Chondrocyte (in vitro differentiated cells): ENCODE measurements at regions not wholly inside any gene's neighbourhood (a gene's known extent, or its start where the extent isn't known, plus 50 kb on each side); places are given as distances from the start of the nearest gene placed in this dataset.

Experiments
- DNase-seq: peaks from one replicate; pipeline ENCODE4 v3.0.0; 2021; ENCODE audit warnings: mixed read lengths, low spot score
- H3K27ac Mint-ChIP-seq: one replicate; pipeline ENCODE4 v1.8.0; 2021; ENCODE audit warnings: mild to moderate bottlenecking, moderate library complexity, mixed read lengths; ENCODE audit not compliant: unreplicated experiment
- H3K27me3 Mint-ChIP-seq: 2 replicates; pipeline ENCODE4 v1.8.0; 2021; ENCODE audit warnings: low read depth, mixed read lengths
- H3K36me3 Mint-ChIP-seq: 2 replicates; pipeline ENCODE4 v1.8.0; 2021; ENCODE audit warnings: low read depth, mixed read lengths
- H3K4me1 Mint-ChIP-seq: 2 replicates; pipeline ENCODE4 v1.8.0; 2021; ENCODE audit warnings: low read depth, mild to moderate bottlenecking, mixed read lengths
- H3K4me3 Mint-ChIP-seq: one replicate; pipeline ENCODE4 v1.8.0; 2021; ENCODE audit warnings: mild to moderate bottlenecking, moderate library complexity, mixed read lengths; ENCODE audit not compliant: unreplicated experiment
- H3K9me3 Mint-ChIP-seq: 2 replicates; pipeline ENCODE4 v1.8.0; 2021; ENCODE audit warnings: low read depth, mixed read lengths
- TF ChIP-seq, protein P1 (sequence below): fragments of 200-600 bp; sonication (generic); IDR thresholded peaks from 2 replicates; pipeline ENCODE4 v1.5.0; 2021; ENCODE audit warnings: antibody characterized with exemption, mild to moderate bottlenecking, moderate library complexity

DNA sequence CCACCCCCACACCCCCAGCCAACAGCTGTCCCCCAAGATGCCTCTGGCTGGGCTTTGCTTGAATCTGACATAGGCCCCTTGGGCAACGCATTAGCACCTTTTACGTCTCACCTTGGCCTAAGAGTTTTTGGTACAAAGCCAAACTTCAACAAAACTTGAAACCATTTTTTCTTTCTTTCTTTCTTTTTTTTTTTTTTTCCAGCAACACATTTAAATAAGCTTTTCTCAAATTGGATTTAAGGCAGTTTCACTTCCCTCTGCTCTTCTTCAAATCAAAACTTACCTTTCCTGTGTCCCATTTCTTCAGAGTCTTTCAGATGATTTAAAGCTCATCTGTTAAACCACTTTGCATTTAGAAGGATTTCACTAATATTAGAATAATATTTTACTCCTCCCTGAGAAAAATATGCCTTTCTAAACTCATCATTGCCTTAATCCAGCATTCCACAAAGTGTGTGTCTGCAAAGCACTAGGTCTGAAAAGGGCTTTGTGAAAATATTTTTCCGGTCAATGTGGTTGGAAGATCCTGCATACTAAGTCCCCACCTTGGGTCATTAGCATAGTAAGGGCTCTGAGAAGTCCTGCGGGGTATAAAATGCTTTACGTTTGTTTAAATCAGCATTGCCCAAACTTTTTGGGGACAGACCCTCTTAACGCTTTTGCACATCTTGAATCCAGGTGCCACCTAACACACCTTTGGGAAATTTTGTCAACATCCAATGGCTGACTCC, 217.0 kb downstream of the TLE3 start:
- peaks cover 4% of the 10 kb centered on the region for H3K9me3 Mint-ChIP-seq
- no peak for DNase-seq
- peaks cover 4% of the 10 kb centered on the region for H3K36me3 Mint-ChIP-seq
- TF ChIP-seq, protein P1, sequence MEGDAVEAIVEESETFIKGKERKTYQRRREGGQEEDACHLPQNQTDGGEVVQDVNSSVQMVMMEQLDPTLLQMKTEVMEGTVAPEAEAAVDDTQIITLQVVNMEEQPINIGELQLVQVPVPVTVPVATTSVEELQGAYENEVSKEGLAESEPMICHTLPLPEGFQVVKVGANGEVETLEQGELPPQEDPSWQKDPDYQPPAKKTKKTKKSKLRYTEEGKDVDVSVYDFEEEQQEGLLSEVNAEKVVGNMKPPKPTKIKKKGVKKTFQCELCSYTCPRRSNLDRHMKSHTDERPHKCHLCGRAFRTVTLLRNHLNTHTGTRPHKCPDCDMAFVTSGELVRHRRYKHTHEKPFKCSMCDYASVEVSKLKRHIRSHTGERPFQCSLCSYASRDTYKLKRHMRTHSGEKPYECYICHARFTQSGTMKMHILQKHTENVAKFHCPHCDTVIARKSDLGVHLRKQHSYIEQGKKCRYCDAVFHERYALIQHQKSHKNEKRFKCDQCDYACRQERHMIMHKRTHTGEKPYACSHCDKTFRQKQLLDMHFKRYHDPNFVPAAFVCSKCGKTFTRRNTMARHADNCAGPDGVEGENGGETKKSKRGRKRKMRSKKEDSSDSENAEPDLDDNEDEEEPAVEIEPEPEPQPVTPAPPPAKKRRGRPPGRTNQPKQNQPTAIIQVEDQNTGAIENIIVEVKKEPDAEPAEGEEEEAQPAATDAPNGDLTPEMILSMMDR, result no peak
- H3K4me3 Mint-ChIP-seq, result no peak overlapping the region
- H3K27ac Mint-ChIP-seq, result no peak overlapping the region
- peaks cover 13% of the 10 kb centered on the region for H3K27me3 Mint-ChIP-seq
- no peaks in the 10 kb centered on the region for H3K4me1 Mint-ChIP-seq

DNA sequence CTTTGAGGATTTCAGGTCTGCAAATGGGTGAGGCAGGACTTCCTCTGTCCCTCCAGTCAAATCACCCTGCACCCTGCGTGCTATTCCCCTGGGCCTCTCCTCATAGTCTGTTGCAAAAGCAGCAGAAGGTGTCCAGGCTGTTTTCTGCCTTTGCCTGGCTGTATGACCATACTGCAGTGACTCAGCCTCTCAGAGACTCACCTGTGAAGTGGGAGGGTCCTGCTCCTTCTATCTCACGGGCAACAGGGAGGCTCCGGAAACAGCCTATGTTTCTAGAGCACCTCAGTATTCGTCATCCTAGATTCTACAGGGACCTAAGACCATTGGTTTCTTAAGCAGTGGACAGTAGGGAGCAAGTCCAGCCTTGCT, 216.4 kb downstream of the TLE3 start:
- Mint-ChIP-seq H3K9me3 (peaks cover 4% of the 10 kb centered on the region), H3K4me1 (no peaks in the 10 kb centered on the region), H3K36me3 (peaks cover 4% of the 10 kb centered on the region), H3K27ac (no peak overlapping the region), H3K4me3 (no peak overlapping the region), H3K27me3 (peaks cover 13% of the 10 kb centered on the region)
- TF ChIP-seq, protein P1, result no peak
- DNase-seq, result no peak

- Mint-ChIP-seq H3K36me3 (peaks cover 4% of the 10 kb centered on the region), H3K27me3 (peaks cover 17% of the 10 kb centered on the region), H3K27ac (no peak overlapping the region), H3K9me3 (peaks cover 4% of the 10 kb centered on the region), H3K4me1 (no peaks in the 10 kb centered on the region), H3K4me3 (no peak overlapping the region)
- no peak for DNase-seq
- TF ChIP-seq, protein P1, result no peak
Measured at GRCh38 chr15:69881766-69882165, 216.0 kb downstream of the TLE3 start.

DNA sequence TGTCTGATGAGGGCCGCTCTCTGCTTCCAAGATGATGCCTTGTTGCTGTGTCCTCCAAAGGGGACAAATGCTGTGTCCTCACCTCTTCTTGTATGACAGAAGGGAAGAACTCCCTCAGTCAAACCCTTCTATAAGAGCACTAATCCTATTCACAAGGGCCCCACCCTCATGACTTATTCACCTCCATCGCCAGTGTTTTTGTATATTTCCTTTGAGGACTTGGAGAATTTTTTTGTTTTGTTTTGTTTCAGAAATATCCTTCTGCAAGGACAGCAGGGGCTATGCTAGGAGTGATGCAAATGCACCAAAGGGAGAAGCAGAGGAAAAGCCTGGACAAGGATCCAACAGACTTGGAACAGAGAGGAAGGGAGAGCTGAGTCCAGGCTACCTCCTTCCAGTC, 214.4 kb downstream of the TLE3 start:
- no peak overlapping the region for H3K4me3 Mint-ChIP-seq
- no peak for DNase-seq
- peaks cover 4% of the 10 kb centered on the region for H3K36me3 Mint-ChIP-seq
- no peaks in the 10 kb centered on the region for H3K4me1 Mint-ChIP-seq
- peaks cover 4% of the 10 kb centered on the region for H3K9me3 Mint-ChIP-seq
- TF ChIP-seq, protein P1, result no peak
- no peak overlapping the region for H3K27ac Mint-ChIP-seq
- H3K27me3 Mint-ChIP-seq, result peaks cover 30% of the 10 kb centered on the region

GRCh38 chr15:69885173-69885955, 212.4 kb downstream of the TLE3 start:
- TF ChIP-seq, protein P1, result no peak
- H3K9me3 Mint-ChIP-seq, result peaks cover 4% of the 10 kb centered on the region
- H3K27ac Mint-ChIP-seq, result no peak overlapping the region
- DNase-seq, result no peak
- H3K4me3 Mint-ChIP-seq, result no peak overlapping the region
- H3K4me1 Mint-ChIP-seq, result no peaks in the 10 kb centered on the region
- H3K27me3 Mint-ChIP-seq, result peaks cover 33% of the 10 kb centered on the region
- H3K36me3 Mint-ChIP-seq, result peaks cover 4% of the 10 kb centered on the region
